ENCODE measurements at regions not wholly inside any gene's neighbourhood (a gene's known extent, or its start where the extent isn't known, plus 50 kb on each side); places are given as distances from the start of the nearest gene placed in this dataset.

GRCh38 chr11:91860661-91861060, 364.0 kb upstream of the FAT3 start:
- no peak for DNase-seq (ENCODE audit: low spot score)

DNA sequence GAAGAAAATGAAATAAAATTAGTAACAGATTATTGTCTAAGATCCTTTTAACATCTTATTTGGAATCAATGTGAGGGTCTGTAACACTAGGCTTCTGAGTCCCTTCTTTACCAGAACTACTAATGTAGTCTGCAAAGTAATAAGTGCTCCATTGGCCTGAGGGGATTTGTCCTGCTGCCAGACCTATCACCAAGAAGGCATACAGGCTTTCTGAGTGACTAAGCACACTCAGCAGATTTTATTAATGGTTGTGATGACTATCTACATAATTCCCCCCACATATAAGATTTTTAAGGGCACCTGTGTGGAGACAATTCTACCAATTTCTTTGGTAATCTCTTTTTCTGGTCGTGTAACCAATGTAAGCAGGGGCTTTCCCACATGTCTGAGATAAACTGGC, 365.0 kb upstream of the FAT3 start:
- no peak for DNase-seq (ENCODE audit: low spot score)

- DNase-seq (ENCODE audit: low spot score): no peak
Observed at GRCh38 chr11:91857179-91857578, 367.4 kb upstream of the FAT3 start.

DNA sequence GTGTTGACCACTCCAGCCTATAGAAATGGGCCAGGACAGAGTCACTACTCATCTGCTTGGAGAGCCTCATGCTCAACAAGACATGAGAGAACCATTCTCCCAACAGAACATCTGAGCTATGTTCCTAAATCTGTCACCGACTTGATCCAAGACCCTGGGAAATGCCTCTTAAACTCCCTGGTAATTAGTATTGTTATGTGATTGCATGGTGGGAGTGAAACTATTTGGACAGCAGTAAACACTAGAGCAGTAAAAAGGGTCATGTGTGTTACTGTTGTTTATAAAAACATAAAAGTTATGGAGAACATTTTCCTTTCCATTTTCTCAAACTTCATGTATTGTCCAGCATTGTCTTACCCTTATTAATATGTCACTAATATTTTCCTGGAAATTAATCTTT, 369.8 kb upstream of the FAT3 start:
- DNase-seq (ENCODE audit: low spot score): no peak

DNA sequence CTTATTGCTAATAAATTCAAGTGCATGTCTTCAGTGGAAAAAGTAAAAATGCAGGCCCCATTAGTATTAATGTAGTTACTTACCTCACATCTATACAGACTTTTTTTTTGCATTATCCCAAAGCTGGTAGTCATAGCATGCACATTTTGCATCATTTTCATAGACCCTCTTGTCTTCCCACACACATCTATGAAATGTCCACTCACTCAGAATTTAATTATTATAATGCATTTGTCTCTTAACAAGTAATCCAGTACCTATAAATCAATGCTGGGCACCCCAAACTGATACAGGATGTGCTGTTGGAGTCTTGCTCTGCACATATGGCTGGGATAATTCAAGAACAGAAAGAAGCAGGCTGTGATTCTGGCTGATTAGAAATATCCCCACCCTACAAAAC, 370.4 kb upstream of the FAT3 start:
- no peak for DNase-seq (ENCODE audit: low spot score)

DNA sequence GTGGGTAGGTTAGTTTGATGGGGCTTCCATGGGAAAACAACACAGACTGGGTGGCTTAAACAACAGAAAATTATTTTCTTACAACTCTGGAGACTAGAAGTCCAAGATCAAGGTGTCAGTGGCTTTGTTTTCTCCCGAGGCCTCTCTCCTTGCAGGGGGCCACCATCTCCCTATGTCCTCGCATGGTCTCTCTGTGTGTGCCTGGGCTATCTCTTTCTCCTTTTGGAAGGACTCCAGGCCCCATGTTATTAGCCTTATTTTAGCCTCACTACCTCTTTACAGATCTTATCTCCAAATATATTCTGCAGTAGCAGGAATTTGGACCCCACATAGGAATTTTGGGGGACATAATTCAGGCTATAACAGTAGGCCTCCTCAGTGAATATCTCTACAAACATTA, 372.7 kb upstream of the FAT3 start:
- no peak for DNase-seq (ENCODE audit: low spot score)

- DNase-seq (ENCODE audit: low spot score): no peak
Observed at GRCh38 chr11:91850533-91851275, 373.9 kb upstream of the FAT3 start.

GRCh38 chr11:91850021-91850420, 374.6 kb upstream of the FAT3 start:
- no peak for DNase-seq (ENCODE audit: low spot score)

- no peak for DNase-seq (ENCODE audit: low spot score)
Observed at GRCh38 chr11:91846649-91847048, 378.0 kb upstream of the FAT3 start.

DNA sequence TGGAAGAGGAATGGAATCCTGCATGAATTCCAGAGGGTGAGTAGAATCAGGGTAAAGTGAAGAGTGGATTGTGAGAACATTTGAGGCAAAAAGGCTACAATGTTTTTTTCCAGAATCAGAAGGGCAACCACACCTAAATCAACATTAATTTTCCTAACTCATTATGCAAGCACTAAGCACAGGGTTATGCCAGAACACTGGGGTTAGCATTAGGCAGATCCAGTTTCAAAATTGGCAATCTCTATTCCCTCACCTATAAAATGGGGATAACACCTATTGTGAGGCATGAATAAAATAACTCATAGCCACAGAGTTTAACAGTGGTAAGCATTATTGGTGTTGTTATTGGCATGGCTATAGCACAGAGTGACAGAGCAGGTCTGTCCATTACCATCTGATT, 378.6 kb upstream of the FAT3 start:
- DNase-seq (ENCODE audit: low spot score): no peak

- no peak for DNase-seq (ENCODE audit: low spot score)
Observed at GRCh38 chr11:91840640-91841240, 383.9 kb upstream of the FAT3 start.

DNA sequence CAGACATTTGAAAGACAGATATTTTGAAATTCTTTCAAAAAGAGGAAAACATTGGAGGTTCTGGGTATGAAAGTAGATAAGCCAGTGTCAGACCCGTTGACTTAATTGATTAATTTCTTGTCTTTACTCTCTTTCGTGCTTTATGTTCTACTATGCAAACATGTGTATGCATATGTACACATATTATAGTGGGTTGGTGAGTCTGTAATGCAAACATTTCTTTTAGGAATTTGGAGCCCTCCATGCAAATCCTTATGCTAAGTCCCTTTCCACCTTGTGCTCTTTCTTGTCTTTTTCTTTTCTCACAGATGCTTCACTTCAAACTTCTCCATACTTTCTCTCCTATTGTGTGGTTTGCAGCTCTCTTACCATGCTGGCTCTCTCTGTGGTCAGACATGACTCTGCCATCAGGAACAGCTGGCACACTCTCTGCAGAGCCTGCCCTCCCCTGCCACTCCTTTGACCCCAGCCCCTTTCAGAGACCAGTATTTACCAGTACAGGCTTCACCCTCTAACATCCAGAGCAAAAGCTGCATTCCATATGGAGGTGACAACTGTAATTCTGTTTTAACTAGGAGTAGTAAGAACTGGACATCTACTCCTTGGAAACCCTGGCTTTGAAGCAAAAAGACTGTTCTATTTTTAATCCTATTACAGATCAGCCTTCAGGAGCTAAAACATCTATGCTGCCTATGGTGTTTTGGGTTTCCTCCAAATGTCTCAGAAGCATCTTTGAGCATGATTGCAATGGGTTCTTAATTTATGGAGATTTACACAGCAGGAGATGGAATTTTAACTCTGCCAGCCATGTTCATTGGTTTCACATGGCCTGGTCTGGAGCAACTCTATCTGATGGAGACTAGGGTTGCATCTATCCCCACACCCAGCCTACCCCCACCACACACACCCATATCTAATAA, 386.9 kb upstream of the FAT3 start:
- no peak for DNase-seq (ENCODE audit: low spot score)

- DNase-seq (ENCODE audit: low spot score): no peak
Observed at GRCh38 chr11:91835051-91835560, 389.5 kb upstream of the FAT3 start.

DNA sequence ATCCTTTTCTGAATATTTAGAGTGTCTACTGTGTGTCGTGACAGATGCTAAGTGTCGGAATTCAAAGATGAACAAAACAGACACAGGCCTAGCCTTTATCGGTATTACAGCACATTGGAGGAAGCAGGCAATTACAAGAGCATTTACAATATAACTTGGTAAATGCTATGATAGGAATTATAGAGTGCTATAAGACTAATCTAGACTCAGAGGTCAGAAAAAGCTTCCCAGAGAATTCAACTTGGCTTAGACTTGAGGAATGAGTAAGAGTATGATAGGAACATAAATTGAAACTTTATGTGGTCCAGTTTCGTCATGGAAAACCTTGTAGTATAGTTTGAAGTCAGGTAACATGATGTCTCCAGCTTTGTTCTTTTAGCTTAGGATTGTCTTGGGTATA, 395.7 kb upstream of the FAT3 start:
- DNase-seq (ENCODE audit: low spot score): no peak

DNA sequence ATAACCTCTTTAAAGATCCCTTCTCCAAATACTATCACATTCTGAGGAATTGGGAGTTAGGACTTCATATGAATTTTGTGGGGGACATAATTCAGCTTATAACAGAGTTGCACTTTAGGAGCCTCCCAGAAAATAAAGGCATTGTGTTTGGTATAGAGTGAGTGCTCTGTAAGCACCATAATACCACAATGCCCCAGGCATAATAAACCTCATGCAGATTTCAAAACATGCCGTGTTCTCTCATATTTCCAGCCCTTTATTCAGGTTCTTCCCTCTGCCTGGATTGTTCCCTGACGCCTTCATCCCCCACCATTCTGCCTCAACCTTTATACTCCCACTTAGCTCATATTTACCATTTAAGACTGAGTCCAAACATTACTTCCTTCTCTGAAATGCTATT, 398.8 kb upstream of the FAT3 start:
- no peak for DNase-seq (ENCODE audit: low spot score)

DNA sequence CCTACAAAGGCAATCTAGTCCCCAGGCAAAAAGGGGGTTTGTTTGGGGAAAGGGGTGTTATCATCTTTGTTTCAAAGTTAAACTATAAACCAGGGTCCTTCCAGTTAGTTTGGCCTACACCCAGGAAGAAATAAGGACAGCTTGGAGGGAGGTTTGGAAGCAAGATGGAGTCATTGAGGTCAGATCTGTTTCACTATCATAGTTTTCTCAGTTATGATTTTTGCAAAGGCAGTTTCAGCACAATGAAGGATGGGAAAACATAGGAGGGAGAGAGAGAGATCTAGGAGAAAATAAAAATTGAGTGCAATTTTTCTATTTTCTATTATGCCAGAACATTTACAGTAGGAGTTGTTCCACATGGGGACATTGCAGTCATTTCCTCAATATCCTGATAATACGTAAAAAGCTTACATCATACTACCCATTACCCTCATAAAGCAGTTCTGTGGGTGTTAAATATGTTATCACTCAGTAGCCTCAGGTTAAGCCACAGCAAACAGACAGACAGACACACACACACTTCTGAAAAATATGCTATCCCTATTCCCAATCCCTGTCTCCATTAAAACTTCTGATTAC, 401.3 kb upstream of the FAT3 start:
- DNase-seq (ENCODE audit: low spot score): no peak

DNA sequence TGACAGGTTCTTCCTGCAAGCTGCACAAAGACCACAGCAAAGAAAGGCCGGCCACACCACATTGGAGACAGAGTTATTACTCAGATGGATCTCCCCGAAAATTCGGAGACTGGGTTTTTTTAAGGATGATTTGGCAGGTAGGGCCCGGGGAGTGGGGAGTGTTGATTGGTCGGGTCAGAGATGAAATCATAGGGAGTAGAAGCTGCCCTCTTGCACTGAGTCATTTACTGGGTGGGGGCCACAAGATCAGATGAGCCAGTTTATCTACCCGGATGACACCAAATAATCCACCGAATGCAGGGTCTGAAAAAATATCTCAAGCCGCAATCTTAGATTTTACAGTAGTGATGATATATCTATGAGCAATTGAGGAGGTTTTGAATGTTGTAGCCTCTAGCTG, 401.8 kb upstream of the FAT3 start:
- no peak for DNase-seq (ENCODE audit: low spot score)

DNA sequence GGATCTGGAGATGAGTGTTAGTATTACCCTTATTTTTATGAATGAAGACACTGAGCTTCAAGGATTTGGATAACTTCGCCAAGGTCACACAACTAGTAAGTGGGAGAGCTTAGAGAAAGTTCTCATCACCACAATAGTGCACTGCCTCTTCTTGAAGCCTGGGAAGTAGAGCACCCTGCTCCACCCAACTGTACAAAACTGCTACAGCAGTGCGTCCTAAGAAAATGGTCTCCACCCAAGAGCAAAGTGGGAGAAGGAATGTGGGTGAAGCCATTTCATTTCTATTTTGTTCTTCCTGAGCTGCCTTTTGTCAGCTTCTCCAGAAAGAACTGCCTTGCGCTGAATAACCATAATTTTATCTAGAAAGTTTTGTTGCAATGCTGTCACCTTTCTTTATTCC, 403.9 kb upstream of the FAT3 start:
- no peak for DNase-seq (ENCODE audit: low spot score)

GRCh38 chr11:91819777-91820176, 404.8 kb upstream of the FAT3 start:
- DNase-seq (ENCODE audit: low spot score): no peak

- no peak for DNase-seq (ENCODE audit: low spot score)
Observed at GRCh38 chr11:91819195-91819594, 405.4 kb upstream of the FAT3 start.

GRCh38 chr11:91817996-91818395, 406.6 kb upstream of the FAT3 start:
- no peak for DNase-seq (ENCODE audit: low spot score)

GRCh38 chr11:91813263-91813662, 411.4 kb upstream of the FAT3 start:
- DNase-seq (ENCODE audit: low spot score): no peak
